Erythroblast (primary cell): ENCODE measurements at regions not wholly inside any gene's neighbourhood (a gene's known extent, or its start where the extent isn't known, plus 50 kb on each side); places are given as distances from the start of the nearest gene placed in this dataset.

Source experiments
- DNase-seq, 2 experiments: peaks; one replicate each; lab custom pipeline; 2025; lab: John Stamatoyannopoulos, UW
- GATA1 ChIP-seq: IDR thresholded peaks from 2 replicates; pipeline ENCODE4 v1.6.1; 2011; ENCODE audit warnings: low read depth, mild to moderate bottlenecking, control low read depth, low read length, moderate library complexity
- POLR2A ChIP-seq: IDR thresholded peaks from 2 replicates; pipeline ENCODE4 v1.6.1; 2011; ENCODE audit warnings: mild to moderate bottlenecking, low read length

- DNase-seq = no peak
- no peak for TF ChIP-seq GATA1
- no peak for TF ChIP-seq POLR2A
Observed at GRCh38 chr13:110799246-110800236, 86.0 kb downstream of the ING1 start.

GRCh38 chr13:110801044-110801443, 87.5 kb downstream of the ING1 start:
- no peak for TF ChIP-seq POLR2A
- no peak for TF ChIP-seq GATA1
- no peak for DNase-seq

DNA sequence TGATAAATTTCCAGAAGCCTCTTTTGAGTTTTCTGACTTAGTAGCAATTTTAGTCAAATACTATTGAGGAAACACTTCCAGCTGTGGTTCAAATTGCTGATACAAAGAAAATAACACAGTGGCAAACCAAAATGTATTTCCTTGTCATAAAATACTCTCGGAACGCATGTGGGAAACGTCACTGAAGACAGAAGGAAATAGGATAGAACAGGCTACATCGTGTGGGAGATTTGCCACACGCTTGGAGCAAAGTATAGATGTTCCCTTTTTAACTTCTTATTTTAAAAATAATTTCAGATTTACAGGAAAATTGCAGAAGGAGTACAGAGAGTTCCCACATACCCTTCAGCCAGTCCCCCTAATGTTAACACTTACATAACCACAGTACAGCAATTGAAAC, 88.8 kb downstream of the ING1 start:
- no peak for TF ChIP-seq GATA1
- no peak for TF ChIP-seq POLR2A
- DNase-seq = no peak

DNA sequence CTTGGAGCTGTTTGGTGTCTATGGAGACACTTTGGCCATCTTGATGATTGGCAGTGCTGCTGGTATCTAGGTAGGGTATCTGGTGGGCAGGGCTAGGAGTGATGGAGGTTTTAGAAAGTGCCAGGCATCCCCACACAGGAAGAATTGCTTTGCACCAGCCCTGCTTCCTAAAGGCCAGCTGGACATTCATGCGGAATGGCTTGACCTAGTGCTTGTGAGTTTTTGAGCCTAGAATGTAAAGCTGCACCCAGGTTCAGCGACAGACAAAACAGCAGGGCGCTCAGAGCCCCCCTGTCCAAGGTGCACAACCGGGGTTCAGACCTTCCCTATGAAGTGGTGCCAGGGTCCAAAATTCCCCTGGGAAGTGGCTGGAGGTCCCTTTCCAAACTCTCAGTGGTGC, 93.1 kb downstream of the ING1 start:
- no peak for TF ChIP-seq GATA1
- no peak for TF ChIP-seq POLR2A
- no peak for DNase-seq

DNA sequence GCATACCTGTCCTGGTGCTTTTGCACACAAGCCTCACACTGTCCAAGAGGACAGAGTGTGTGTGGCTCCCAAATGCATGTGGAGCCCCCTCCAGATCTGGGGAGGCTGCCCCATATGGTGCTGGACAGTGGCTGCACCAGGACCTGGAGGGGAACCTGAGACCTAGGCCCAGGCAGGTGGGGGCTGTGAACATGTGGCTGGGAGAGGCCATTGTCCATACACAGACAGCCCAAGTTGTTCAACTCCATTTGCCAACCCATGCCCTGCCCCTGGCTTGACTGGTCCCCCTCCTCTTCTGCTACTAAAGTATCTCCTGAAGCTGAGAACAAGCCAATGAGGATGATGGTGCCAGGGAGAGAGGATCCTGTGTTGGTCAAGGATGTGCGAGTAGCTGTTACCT, 94.0 kb downstream of the ING1 start:
- no peak for DNase-seq
- TF ChIP-seq POLR2A (no peak), GATA1 (no peak)

DNA sequence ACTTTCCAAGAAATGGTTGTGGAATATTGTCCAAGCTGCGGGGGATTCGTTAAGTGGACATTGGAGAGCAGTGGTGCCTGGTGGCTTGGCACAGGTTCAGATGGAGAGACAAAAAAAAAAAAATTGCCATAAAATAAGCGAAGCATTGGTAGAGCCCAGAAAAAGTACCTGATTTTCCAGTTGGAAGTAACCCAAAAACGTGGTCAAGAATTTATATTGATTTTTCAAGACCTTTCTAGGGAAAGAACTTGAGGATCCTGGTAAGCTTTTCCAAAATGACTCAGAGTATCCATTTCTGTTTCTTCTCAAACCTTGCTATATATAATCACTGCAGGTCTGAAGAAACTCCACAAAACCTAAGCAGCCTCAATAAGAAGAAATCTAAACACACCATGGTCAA, 94.6 kb downstream of the ING1 start:
- no peak for TF ChIP-seq GATA1
- TF ChIP-seq POLR2A = no peak
- no peak for DNase-seq

GRCh38 chr13:110809871-110810486, 96.5 kb downstream of the ING1 start:
- no peak for DNase-seq
- no peak for TF ChIP-seq POLR2A
- TF ChIP-seq GATA1 = no peak

- no peak for DNase-seq
- no peak for TF ChIP-seq POLR2A
Observed at GRCh38 chr13:110811008-110811720, 97.7 kb downstream of the ING1 start.

GRCh38 chr13:110811771-110812120, 98.2 kb downstream of the ING1 start:
- TF ChIP-seq GATA1 = no peak
- DNase-seq = no peak

- TF ChIP-seq GATA1 (no peak), POLR2A (no peak)
- DNase-seq = peak in 1 of 2 experiments; percentile 8
Observed at GRCh38 chr13:110812121-110812868, 98.8 kb downstream of the ING1 start.

- no peak for TF ChIP-seq POLR2A
- no peak for TF ChIP-seq GATA1
- no peak for DNase-seq
Observed at GRCh38 chr13:110812869-110813645, 99.6 kb downstream of the ING1 start.
